HG03520 (cell line): ENCODE measurements at regions not wholly inside any gene's neighbourhood (a gene's known extent, or its start where the extent isn't known, plus 50 kb on each side); places are given as distances from the start of the nearest gene placed in this dataset.

Source experiments
- ATAC-seq: cut with Tn5 transposase; IDR thresholded peaks from one replicate; pipeline ENCODE4 v1.9.1; 2021; ENCODE audit warnings: mild to moderate bottlenecking, moderate library complexity; ENCODE audit not compliant: unreplicated experiment

DNA sequence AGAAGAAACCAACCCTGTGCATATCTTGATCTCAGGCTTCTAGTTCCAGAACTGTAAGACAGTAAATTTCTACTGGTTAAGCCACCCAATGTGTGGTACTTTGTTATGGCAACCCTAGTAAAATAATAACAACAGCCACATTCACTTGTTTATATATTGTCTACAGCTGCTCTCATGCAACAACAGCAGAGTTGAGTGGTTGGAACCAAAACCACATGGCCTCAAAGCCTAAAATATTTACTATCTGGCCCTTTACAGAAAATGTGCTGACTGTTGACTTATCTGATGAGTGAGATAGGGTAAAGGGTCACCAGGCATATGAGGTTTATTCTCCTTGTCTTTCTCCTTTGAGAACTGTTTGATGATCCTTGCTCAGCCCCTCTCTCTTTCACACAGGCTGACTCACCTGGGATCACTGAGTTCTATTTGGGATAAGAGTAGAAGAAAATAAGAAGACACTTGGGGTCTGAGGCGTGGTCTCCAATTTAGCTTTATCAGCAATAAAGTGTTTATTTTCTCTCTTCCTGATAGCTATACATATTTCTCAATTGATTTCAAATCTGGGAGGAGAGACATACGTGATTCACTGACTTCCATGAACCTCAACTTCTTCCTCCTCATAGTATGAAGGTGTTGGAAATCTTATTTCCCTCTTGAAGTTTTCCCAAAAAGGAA is 227.5 kb upstream of the STARD13 start:
- ATAC-seq, result no peak

- ATAC-seq, result no peak
Observed at GRCh38 chr13:33514362-33514761, 228.8 kb upstream of the STARD13 start.

- no peak for ATAC-seq
Observed at GRCh38 chr13:33515146-33515545, 229.6 kb upstream of the STARD13 start.

DNA sequence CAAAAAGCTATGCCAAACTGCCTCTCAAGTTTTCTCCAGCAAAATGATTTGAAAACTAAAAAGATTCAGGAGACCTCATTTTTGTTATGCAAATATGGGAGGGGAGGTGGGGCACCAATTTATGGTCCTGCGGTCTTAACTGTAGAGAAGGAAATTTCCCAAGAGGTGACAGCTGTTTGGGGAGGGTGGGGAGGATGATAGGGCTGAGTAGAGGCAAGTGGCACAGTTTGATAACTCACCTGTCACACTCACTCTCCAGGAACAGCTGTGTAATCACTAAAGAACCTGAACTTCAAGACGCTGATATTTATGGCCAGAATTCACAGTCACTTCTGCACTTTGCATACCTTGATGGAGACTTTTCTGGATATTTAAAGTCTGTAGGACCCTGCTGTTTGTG is 232.9 kb upstream of the STARD13 start:
- ATAC-seq, result no peak

- ATAC-seq, result no peak
Observed at GRCh38 chr13:33519561-33520467, 234.3 kb upstream of the STARD13 start.

DNA sequence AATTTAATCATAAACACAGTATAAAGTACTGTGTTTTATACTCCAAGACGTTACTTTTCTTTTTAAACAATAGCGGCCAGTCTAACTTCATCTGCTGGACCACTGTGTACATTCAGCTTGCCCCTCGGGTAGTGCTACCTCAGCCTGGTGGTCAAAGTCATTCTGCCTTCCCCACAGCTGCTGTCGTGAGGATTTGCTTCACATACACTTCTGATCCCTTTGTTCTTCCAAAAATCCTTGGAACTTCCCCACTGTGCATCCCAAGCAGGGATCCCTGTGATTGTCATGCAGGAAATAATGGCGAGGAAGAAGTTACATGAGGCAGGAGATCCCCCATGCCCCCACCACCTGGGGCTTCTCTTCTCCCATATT is 234.9 kb upstream of the STARD13 start:
- no peak for ATAC-seq

- no peak for ATAC-seq
Observed at GRCh38 chr13:33524086-33524485, 238.5 kb upstream of the STARD13 start.

GRCh38 chr13:33525763-33526162 is 240.2 kb upstream of the STARD13 start:
- no peak for ATAC-seq

DNA sequence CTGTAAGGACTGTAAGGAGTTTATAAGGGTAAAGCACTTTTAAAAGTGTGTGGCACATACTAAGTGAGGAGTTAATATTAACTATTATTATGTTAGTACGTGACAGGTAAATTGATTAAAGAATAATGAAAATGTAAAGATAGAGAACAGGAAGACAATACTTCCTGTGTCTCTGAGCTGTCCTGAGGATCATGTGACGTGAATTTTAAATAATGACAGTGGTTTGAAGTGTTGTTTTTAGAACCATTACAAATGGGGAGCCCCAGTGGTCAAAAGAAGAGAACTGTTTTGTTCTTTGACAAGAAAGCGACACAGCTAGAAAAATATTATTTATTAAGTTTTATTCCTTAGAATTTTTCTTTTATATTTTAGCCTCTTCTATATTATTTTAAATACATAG is 241.2 kb upstream of the STARD13 start:
- no peak for ATAC-seq

DNA sequence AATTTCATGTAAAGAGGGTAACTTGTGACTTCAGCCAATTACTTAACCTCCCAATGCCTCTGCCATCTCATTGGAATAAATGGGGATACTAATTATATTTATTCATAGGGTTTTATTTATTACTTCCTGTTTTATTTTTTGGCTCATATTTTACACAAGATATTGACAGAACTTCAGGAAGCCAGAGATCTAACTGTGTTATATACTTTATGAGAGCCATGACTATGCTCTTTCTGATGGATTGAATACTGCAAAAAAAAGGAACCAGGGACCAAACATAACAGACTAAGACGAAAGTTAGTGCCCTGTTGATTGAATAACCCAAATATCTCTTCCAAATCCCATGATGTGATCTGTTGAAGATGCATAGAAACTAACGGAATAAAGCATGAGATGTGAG is 243.3 kb upstream of the STARD13 start:
- ATAC-seq, result no peak

GRCh38 chr13:33531484-33531883 is 245.9 kb upstream of the STARD13 start:
- ATAC-seq, result no peak

GRCh38 chr13:33535061-33535460 is 249.5 kb upstream of the STARD13 start:
- no peak for ATAC-seq

DNA sequence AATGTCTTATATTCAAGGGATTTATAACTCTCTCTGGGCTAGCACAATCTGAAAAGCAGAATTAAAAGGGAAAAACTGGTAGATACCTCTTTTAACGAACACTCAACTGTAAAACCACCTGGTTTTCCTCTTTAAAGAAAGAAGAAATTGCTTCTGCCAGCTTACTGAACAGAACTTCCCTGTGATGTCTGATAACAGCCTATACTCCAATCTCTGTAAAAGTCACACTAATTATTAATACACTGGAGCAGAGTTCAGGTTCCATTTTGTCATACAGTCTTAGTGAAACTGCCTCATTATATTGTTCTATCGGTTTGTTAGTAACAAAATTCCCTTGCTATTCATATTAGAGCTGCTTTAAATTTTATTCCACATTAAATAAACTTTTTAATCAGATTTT is 251.0 kb upstream of the STARD13 start:
- ATAC-seq, result no peak

DNA sequence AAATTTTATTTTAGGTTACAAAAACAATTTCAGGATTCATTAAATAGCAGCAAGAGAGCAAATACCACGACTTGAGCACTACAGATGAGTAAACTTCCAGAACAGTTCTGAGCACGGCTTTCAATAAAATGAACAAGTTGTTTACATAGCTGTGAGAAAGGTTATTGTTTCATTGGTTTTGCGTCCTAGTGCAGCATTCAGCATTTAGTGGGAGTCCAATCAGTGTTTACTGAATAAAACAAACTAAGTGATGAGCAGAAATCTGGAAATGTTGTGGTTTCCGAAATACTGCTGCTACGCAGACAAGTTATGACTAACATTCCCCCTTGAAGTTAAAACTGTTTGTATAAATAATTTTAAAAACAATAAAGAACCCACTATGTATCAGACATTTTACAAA is 251.5 kb upstream of the STARD13 start:
- no peak for ATAC-seq

DNA sequence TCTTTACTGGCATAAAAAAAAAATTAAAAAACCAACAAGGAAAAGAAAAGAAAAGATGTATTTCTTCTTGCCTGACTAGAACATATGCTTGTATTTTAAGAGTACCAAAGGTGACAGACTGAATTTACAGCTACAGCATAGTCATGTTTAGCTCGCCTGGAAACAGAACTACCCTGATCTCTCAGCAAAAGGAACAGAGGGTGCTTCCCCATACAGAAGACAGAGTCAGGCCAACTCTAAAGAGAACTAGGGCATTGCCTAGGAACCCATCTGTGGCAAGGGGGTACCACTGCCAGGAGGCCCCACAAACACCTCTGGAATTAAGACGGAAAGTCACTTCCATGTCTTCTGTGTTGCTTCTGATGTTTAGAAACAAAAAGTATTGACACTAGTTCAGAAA is 252.1 kb upstream of the STARD13 start:
- no peak for ATAC-seq

- no peak for ATAC-seq
Observed at GRCh38 chr13:33541456-33541855, 255.9 kb upstream of the STARD13 start.

DNA sequence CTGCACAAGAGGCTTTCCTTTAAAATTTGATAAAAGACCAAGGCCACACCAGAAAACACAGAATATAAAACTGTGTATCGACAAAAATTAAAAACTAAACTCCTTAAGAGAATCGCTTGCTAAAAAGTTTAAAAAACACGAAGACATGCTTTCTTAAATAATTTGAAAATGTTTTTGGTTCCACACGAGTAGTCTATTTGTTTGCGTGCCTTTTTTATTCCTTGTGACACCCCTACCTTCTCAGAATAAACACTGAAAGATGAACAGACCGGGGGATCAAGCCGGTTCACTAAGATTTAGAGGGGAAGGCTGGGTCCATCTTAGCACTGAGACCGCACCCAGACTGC is 256.4 kb upstream of the STARD13 start:
- ATAC-seq, result no peak

DNA sequence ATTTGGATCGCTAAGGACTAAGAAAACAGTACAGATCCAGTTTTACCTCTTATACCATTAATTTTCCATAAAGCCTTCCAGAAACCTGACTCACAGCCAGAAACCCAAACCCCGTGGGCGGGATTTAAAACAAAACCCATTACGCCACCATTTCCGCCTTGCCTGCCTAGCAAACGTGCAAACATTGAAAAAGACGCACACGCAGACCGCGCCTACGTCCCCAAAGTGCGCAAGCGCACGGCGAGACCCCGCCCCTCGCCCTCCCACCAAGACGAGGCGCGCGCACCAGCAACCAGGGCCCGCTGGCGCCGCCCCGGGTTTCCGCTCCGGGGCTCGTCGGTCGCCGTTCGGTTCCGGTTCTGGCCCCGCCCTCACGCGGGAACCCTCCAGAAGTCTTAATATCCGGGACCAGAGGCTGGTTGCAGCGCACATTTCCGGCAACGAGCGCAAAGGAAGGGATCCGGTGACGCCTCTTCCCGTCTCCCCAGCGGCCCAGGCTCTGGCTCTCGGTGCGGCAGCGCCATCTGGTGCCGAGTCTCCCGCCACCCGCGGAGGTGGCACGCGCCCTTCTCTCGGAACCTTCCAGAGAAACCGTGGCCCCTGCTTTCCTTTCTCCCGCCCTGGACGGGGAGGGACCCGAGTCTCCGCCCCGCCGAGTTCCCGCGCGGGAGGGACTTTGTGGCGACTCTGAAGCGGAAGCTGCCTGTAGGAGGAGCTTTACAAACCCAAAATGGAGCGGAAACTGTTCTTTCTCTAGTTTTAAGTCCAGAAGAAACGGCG is 256.9 kb upstream of the STARD13 start:
- peak; percentile 79 for ATAC-seq

- ATAC-seq, result peak; percentile 2
Observed at GRCh38 chr13:33543089-33543459, 257.5 kb upstream of the STARD13 start.

- no peak for ATAC-seq
Observed at GRCh38 chr13:33543631-33544265, 258.2 kb upstream of the STARD13 start.

GRCh38 chr13:33544308-33544707 is 258.8 kb upstream of the STARD13 start:
- no peak for ATAC-seq
